Activated naive CD4-positive, alpha-beta T cell treated with anti-CD3 and anti-CD28 coated beads, Interleukin-2, amount 50 U/mL, for 16 hours (primary cell): ENCODE measurements at regions not wholly inside any gene's neighbourhood (a gene's known extent, or its start where the extent isn't known, plus 50 kb on each side); places are given as distances from the start of the nearest gene placed in this dataset.
A peak's percentile ranks its signal among the peaks of the same experiment; 100 is the strongest.

ENCODE experiments used
- DNase-seq: peaks from one replicate; pipeline ENCODE4 v3.0.0-alpha.2; 2020

- DNase-seq: no peak
Measured at GRCh38 chr2:168340931-168341330, 93.5 kb upstream of the STK39 start.

- DNase-seq: no peak
Measured at GRCh38 chr2:168343586-168343985, 96.2 kb upstream of the STK39 start.

- no peak for DNase-seq
Measured at GRCh38 chr2:168344706-168345105, 97.3 kb upstream of the STK39 start.

- no peak for DNase-seq
Measured at GRCh38 chr2:168345601-168346000, 98.2 kb upstream of the STK39 start.

GRCh38 chr2:168346725-168347477, 99.5 kb upstream of the STK39 start:
- DNase-seq: peak; percentile 69

- DNase-seq: no peak
Measured at GRCh38 chr2:168348076-168348475, 100.7 kb upstream of the STK39 start.

GRCh38 chr2:168350380-168350779, 103.0 kb upstream of the STK39 start:
- no peak for DNase-seq

GRCh38 chr2:168353251-168353650, 102.8 kb upstream of the CERS6 start:
- DNase-seq: no peak

- no peak for DNase-seq
Measured at GRCh38 chr2:168354499-168354898, 101.6 kb upstream of the CERS6 start.

GRCh38 chr2:168355121-168355520, 101.0 kb upstream of the CERS6 start:
- DNase-seq: no peak

- DNase-seq: no peak
Measured at GRCh38 chr2:168355779-168356476, 100.1 kb upstream of the CERS6 start.

- DNase-seq: no peak
Measured at GRCh38 chr2:168356477-168356835, 99.6 kb upstream of the CERS6 start.

- DNase-seq: no peak
Measured at GRCh38 chr2:168357797-168358472, 98.1 kb upstream of the CERS6 start.

GRCh38 chr2:168359082-168359481, 97.0 kb upstream of the CERS6 start:
- DNase-seq: no peak

GRCh38 chr2:168363347-168364092, 92.6 kb upstream of the CERS6 start:
- DNase-seq: no peak

GRCh38 chr2:168365094-168365621, 90.9 kb upstream of the CERS6 start:
- DNase-seq: no peak

GRCh38 chr2:168369031-168369430, 87.0 kb upstream of the CERS6 start:
- DNase-seq: no peak

- no peak for DNase-seq
Measured at GRCh38 chr2:168371273-168372019, 84.6 kb upstream of the CERS6 start.

- no peak for DNase-seq
Measured at GRCh38 chr2:168373468-168373867, 82.6 kb upstream of the CERS6 start.

GRCh38 chr2:168375195-168375798, 80.8 kb upstream of the CERS6 start:
- DNase-seq: no peak

GRCh38 chr2:168378960-168379669, 77.0 kb upstream of the CERS6 start:
- no peak for DNase-seq
